Adrenal gland (tissue), 9 donors: ENCODE measurements at regions not wholly inside any gene's neighbourhood (a gene's known extent, or its start where the extent isn't known, plus 50 kb on each side); places are given as distances from the start of the nearest gene placed in this dataset.

Experiments
- DNase-seq, 7 donors: peaks; one replicate each; pipeline ENCODE4 v3.0.0-alpha.2; 2019 to 2020
- H3K27ac ChIP-seq, 5 donors: fragments of 200-600 bp; sonication (generic) in 4 of 5; 1 replicate in 3 of 5; 2 replicates in 2 of 5; pipeline versions ENCODE4 v1.5.1 to v1.8.0; 2016 to 2020; ENCODE audit warnings: mild to moderate bottlenecking in 1 of 5
- H3K27me3 ChIP-seq: fragments of 200-600 bp; 2 replicates; pipeline ENCODE4 v1.8.0; 2021
- H3K36me3 ChIP-seq, 2 donors: fragments of 200-600 bp; replicated peaks in 1 of 2; 1 replicate in 1 of 2; 2 replicates in 1 of 2; pipeline versions ENCODE4 v1.5.1 to v1.8.0; 2018 to 2022
- H3K4me1 ChIP-seq, 2 donors: fragments of 200-600 bp; replicated peaks in 1 of 2; 1 replicate in 1 of 2; 2 replicates in 1 of 2; pipeline versions ENCODE4 v1.5.1 to v1.8.0; 2018 to 2021
- H3K4me3 ChIP-seq, 4 donors: fragments of 200-600 bp; sonication (generic) in 3 of 4; one replicate each; pipeline ENCODE4 v1.5.1; 2016 to 2018
- H3K9me3 ChIP-seq, 3 donors: fragments of 200-600 bp; sonication (generic) in 1 of 3; replicated peaks in 1 of 3; 1 replicate in 2 of 3; 2 replicates in 1 of 3; pipeline versions ENCODE4 v1.5.1 to v1.8.0; 2016 to 2021
- CTCF ChIP-seq, 6 experiments: fragments of 450-650 bp in 4 of 6; fragments of 200-600 bp in 2 of 6; sonication (generic) in 1 of 6; IDR thresholded peaks; 1 replicate in 5 of 6; 2 replicates in 1 of 6; pipeline versions ENCODE4 v1.5.1 to v1.8.0; 2016 to 2021; ENCODE audit warnings: antibody characterized with exemption in 6 of 6, mild to moderate bottlenecking in 2 of 6, moderate library complexity in 1 of 6
- POLR2A ChIP-seq, 2 donors: fragments of 450-650 bp; IDR thresholded peaks; one replicate each; pipeline ENCODE4 v1.6.1; 2017; ENCODE audit warnings: antibody characterized with exemption in 2 of 2, mild to moderate bottlenecking in 2 of 2, moderate library complexity in 1 of 2
- WGBS, 4 donors: extraction: QIAGEN DNeasy Blood & Tissue Kit in 2 of 4; methylation state at CpG; one replicate each; pipeline versions ENCODE4 v1.1.5 to v1.1.7; 2013 to 2017; 5-methylcytosine and 5-hydroxymethylcytosine counted together
- intact Hi-C, 2 donors: fragments of 100-400 bp; cut with DNase I; formaldehyde crosslinking; loops; one replicate each; pipeline versions ENCODE4 v1.14.1 to v1.15.0; 2022 to 2023
- small RNA-seq, 2 donors: library from RNA; depleted of rRNA; stranded (forward); fragments of <200 nt; gene quantifications; one replicate each; pipeline ENCODE3, GENCODE V24; 2016
- donor health status: healthy with polysubstance abuse.
- donor health status: Bipolar disorder and iron deficiency.
- donor health status: DM: yes; HTN: yes; CAD: no.
- donor health status: DM: no; HTN: no; CAD: no.
- donor health status: DM: no; HTN: no; CAD: no.

- no peaks in the 10 kb centered on the region for H3K4me1 ChIP-seq
- 93 to 98% (median 95%) methylated on average over 1 of the region's 1 CpG for WGBS, 4 donors
- H3K4me3 ChIP-seq = no peak overlapping the region
- no peaks in the 10 kb centered on the region for H3K36me3 ChIP-seq
- TF ChIP-seq POLR2A (IDR thresholded peaks at IDR 0.05) (no peak), CTCF (IDR thresholded peaks at IDR 0.05) (peak; percentile 71 to 84 (median 73))
- no peak overlapping the region for H3K27ac ChIP-seq
- H3K9me3 ChIP-seq = no peaks in the 10 kb centered on the region
- H3K27me3 ChIP-seq = no peaks in the 10 kb centered on the region
- DNase-seq = peak; percentile 81 to 94 (median 92)
- intact Hi-C loops = loop anchor here in 1 of 2 donors (10.0 kb wide), 2 partner anchors 101 to 721 kb away; no protein-coding TSS in a partner anchor
Observed at GRCh38 chr14:71855399-71856036, 76.7 kb upstream of the RGS6 start.

- peak in 2 of 7 donors; percentile 11 to 26 for DNase-seq
- no peaks in the 10 kb centered on the region for H3K4me1 ChIP-seq
- H3K27me3 ChIP-seq = no peaks in the 10 kb centered on the region
- intact Hi-C loops = loop anchor here in 1 of 2 donors (10.0 kb wide), 2 partner anchors 102 to 722 kb away; no protein-coding TSS in a partner anchor
- H3K4me3 ChIP-seq = no peak overlapping the region
- no peaks in the 10 kb centered on the region for H3K9me3 ChIP-seq
- H3K36me3 ChIP-seq = no peaks in the 10 kb centered on the region
- TF ChIP-seq CTCF (IDR thresholded peaks at IDR 0.05) (no peak), POLR2A (IDR thresholded peaks at IDR 0.05) (no peak)
- H3K27ac ChIP-seq = no peak overlapping the region
- WGBS, 4 donors = 57 to 79% (median 74%) methylated on average over 7 to 9 of the region's 9 CpGs
Observed at GRCh38 chr14:71856199-71856919, 75.9 kb upstream of the RGS6 start.

- H3K27ac ChIP-seq = no peak overlapping the region
- DNase-seq = no peak
- 73 to 85% (median 75%) methylated on average over 3 of the region's 3 CpGs for WGBS, 4 donors
- no peaks in the 10 kb centered on the region for H3K4me1 ChIP-seq
- no peaks in the 10 kb centered on the region for H3K9me3 ChIP-seq
- H3K27me3 ChIP-seq = no peaks in the 10 kb centered on the region
- H3K36me3 ChIP-seq = no peaks in the 10 kb centered on the region
- no peak for TF ChIP-seq POLR2A (IDR thresholded peaks at IDR 0.05)
- TF ChIP-seq CTCF (IDR thresholded peaks at IDR 0.05) = peak in 1 of 6 experiments; percentile 21
- no peak overlapping the region for H3K4me3 ChIP-seq
- intact Hi-C loops = no loop called here
Observed at GRCh38 chr14:71863049-71863448, 69.2 kb upstream of the RGS6 start.

GRCh38 chr14:71863766-71864165 lies 68.5 kb upstream of the RGS6 start:
- WGBS, 4 donors = 70 to 81% (median 78%) methylated on average over 3 of the region's 3 CpGs
- H3K9me3 ChIP-seq = no peaks in the 10 kb centered on the region
- H3K27me3 ChIP-seq = no peaks in the 10 kb centered on the region
- no peak for TF ChIP-seq CTCF (IDR thresholded peaks at IDR 0.05)
- TF ChIP-seq POLR2A (IDR thresholded peaks at IDR 0.05) = no peak
- no peak overlapping the region for H3K4me3 ChIP-seq
- H3K36me3 ChIP-seq = no peaks in the 10 kb centered on the region
- DNase-seq = no peak
- H3K27ac ChIP-seq = no peak overlapping the region
- no peaks in the 10 kb centered on the region for H3K4me1 ChIP-seq
- intact Hi-C loops = no loop called here

Small RNA genes in the stretch of these regions (small RNA-seq; reads per million reads assigned to genes)
- gene RN7SL683P (0 reads per million in 2 donors), gene SNORD56B (0 reads per million in 2 donors)
